Common myeloid progenitor, CD34-positive (primary cell): ENCODE measurements at regions not wholly inside any gene's neighbourhood (a gene's known extent, or its start where the extent isn't known, plus 50 kb on each side); places are given as distances from the start of the nearest gene placed in this dataset.
A peak's percentile ranks its signal among the peaks of the same experiment; 100 is the strongest.

Experiments
- CTCF ChIA-PET: fragments of 350-600 bp; sonication (Branson Sonifier 250); formaldehyde crosslinking; loops from one replicate; lab custom pipeline; 2021; ENCODE audit warnings: antibody characterized with exemption; lab: Charles Lee
- POLR2A ChIA-PET: fragments of 350-600 bp; sonication (Branson Sonifier 250); formaldehyde crosslinking; loops from one replicate; lab custom pipeline; 2021; ENCODE audit warnings: antibody characterized with exemption; lab: Charles Lee
- DNase-seq, 3 donors: peaks; one replicate each; pipeline versions ENCODE4 v3.0.0 to v3.0.0-alpha.2; 2013
- H3K27ac ChIP-seq, 2 experiments: 1 replicate in 1 of 2; 2 replicates in 1 of 2; pipeline ENCODE4 v1.7.0; 2013; ENCODE audit warnings: inconsistent platforms in 2 of 2, low read length in 2 of 2, mild to moderate bottlenecking in 2 of 2, low read depth in 1 of 2, moderate library complexity in 1 of 2; ENCODE audit not compliant: severe bottlenecking in 2 of 2, insufficient read depth in 1 of 2, poor library complexity in 1 of 2
- H3K27me3 ChIP-seq, 5 experiments: replicated peaks in 2 of 5; 1 replicate in 3 of 5; 2 replicates in 2 of 5; pipeline versions ENCODE4 v1.6.1 to v1.7.0; 2013; ENCODE audit warnings: low read length in 4 of 5, mild to moderate bottlenecking in 2 of 5, moderate library complexity in 2 of 5, inconsistent platforms in 1 of 5; ENCODE audit not compliant: insufficient read depth in 5 of 5, control insufficient read depth in 4 of 5
- H3K36me3 ChIP-seq, 4 experiments: 1 replicate in 2 of 4; 2 replicates in 2 of 4; pipeline versions ENCODE4 v1.6.1 to v1.7.0; 2013; ENCODE audit warnings: low read length in 3 of 4, control low read depth in 1 of 4, mild to moderate bottlenecking in 1 of 4; ENCODE audit not compliant: control insufficient read depth in 4 of 4, insufficient read depth in 4 of 4
- H3K4me1 ChIP-seq, 4 experiments: 1 replicate in 3 of 4; 2 replicates in 1 of 4; pipeline versions ENCODE4 v1.6.1 to v1.7.1; 2013; ENCODE audit warnings: low read length in 3 of 4, mild to moderate bottlenecking in 3 of 4, control low read depth in 1 of 4, inconsistent platforms in 1 of 4, moderate library complexity in 1 of 4; ENCODE audit not compliant: control insufficient read depth in 4 of 4, insufficient read depth in 4 of 4; ENCODE audit errors: control extremely low read depth in 1 of 4
- H3K4me3 ChIP-seq, 7 experiments: 1 replicate in 4 of 7; 2 replicates in 3 of 7; pipeline versions ENCODE4 v1.5.1 to v1.7.0; 2013; ENCODE audit warnings: mild to moderate bottlenecking in 7 of 7, low read length in 6 of 7, moderate library complexity in 6 of 7, inconsistent platforms in 2 of 7, low read depth in 2 of 7, control low read depth in 1 of 7; ENCODE audit not compliant: insufficient read depth in 4 of 7, control insufficient read depth in 1 of 7; ENCODE audit errors: extremely low read depth in 1 of 7
- H3K9me3 ChIP-seq, 5 experiments: 1 replicate in 4 of 5; 2 replicates in 1 of 5; pipeline versions ENCODE4 v1.6.1 to v1.7.1; 2013; ENCODE audit warnings: low read length in 4 of 5, mild to moderate bottlenecking in 2 of 5, inconsistent platforms in 1 of 5, low read depth in 1 of 5, moderate library complexity in 1 of 5; ENCODE audit not compliant: control insufficient read depth in 4 of 5, insufficient read depth in 2 of 5; ENCODE audit errors: control extremely low read depth in 1 of 5
- WGBS: methylation state at CpG from one replicate; pipeline ENCODE4 v1.1.5; 2013; ENCODE audit not compliant: insufficient coverage; 5-methylcytosine and 5-hydroxymethylcytosine counted together

DNA sequence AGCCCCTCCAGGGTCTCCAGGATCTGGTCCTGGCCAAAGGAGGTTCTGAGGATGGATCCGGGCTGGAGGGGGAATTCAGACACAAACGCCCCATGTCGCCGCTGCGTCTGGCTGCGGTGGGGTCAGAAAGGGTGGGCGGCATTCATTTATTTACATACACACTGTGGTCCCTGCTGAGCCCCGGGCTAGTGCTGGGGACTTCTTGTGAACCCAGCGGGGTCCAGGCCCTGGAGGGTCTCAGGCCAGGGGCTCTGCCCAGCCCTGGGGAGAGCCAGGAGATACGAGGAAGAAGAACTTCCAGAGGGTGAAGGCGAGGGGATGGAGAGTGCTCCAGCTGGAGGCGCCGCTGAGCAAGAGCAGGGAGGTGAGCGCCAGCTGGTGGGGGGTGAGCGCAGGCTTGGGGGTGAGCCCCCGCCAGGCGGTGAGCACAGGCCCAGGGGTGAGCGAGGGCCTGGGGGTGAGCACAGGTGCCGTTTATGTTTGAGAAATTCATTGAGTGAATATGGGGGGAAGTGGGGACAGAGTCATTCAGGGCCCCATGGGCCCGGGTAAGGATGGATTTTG lies 68.1 kb downstream of the NCOR2 start:
- H3K27ac ChIP-seq = no peak overlapping the region
- WGBS = 94% methylated on average over 18 of the region's 20 CpGs
- no peak overlapping the region for H3K4me3 ChIP-seq
- POLR2A ChIA-PET = no interaction called here
- H3K4me1 ChIP-seq = peaks cover 8 to 70% (median 65%) of the 10 kb centered on the region in 4 experiments
- H3K27me3 ChIP-seq = no peaks in the 10 kb centered on the region
- no peak for DNase-seq
- peaks cover 0 to 6% (median 5%) of the 10 kb centered on the region in 4 experiments for H3K36me3 ChIP-seq
- CTCF ChIA-PET = no interaction called here
- H3K9me3 ChIP-seq = no peaks in the 10 kb centered on the region

DNA sequence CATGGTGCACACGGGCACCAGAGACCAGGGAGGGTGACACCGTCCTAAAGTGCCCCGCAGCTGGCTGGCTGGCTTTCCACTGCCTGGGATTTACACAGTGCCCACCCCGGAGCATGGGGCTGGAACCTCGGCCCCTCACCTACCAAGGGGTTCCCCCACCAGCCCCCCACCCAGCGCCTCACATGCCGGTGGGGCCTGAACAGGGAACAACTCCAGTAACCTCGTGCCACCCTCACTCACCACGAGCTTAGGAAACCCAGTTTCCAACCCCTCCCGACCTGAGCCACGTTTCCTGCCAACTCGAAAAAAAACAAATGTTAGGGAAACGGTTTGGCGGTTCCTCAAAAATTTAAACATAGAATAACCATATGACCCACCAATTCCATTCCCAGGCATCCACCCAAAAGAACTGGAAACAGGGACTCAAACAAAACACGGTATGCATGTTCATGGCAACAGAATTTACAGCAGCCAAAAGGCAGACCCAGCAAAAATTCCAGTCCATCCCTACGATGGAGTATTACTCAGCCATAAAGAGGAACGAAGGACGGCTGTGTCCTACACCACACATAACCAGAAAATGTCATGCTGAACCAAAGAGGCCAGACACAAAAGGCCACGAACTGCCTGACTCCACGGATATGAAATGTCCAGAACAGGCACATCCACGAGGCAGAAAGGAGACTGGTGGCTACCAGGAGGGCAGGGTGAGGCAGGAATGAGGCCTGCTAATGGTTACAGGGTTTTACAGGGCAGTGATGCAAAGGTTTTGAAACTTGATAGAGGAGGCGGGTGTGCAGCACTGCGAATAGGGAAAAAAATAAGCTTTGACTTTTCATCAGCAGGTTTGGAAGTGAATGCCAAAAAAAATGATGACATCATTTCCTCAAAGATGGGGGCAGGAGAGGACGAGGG lies 68.9 kb downstream of the NCOR2 start:
- Histone ChIP-seq H3K36me3 (peaks cover 0 to 12% (median 8%) of the 10 kb centered on the region in 4 experiments), H3K4me3 (peak overlapping the region in 1 of 7 experiments; percentile 5), H3K27ac (no peak overlapping the region), H3K9me3 (no peaks in the 10 kb centered on the region), H3K4me1 (peaks cover 8 to 77% (median 71%) of the 10 kb centered on the region in 4 experiments), H3K27me3 (no peaks in the 10 kb centered on the region)
- peak in 2 of 3 donors; percentile 58 to 60 for DNase-seq
- ChIA-PET CTCF (interaction anchor here (0.7 to 1.6 kb wide), 5 partner anchors 11 to 249 kb away, joined by 3 to 5 read pairs (median 3); no protein-coding TSS in a partner anchor), POLR2A (no interaction called here)
- WGBS = 29% methylated on average over 19 of the region's 24 CpGs

- POLR2A ChIA-PET = no interaction called here
- H3K9me3 ChIP-seq = no peaks in the 10 kb centered on the region
- H3K4me1 ChIP-seq = peaks cover 8 to 83% (median 71%) of the 10 kb centered on the region in 4 experiments
- H3K4me3 ChIP-seq = peak overlapping the region in 1 of 7 experiments; percentile 1
- peaks cover 0 to 15% (median 8%) of the 10 kb centered on the region in 4 experiments for H3K36me3 ChIP-seq
- peak in 1 of 3 donors; percentile 50 for DNase-seq
- no peaks in the 10 kb centered on the region for H3K27me3 ChIP-seq
- WGBS = 62% methylated on average over 7 of the region's 7 CpGs
- H3K27ac ChIP-seq = no peak overlapping the region
- CTCF ChIA-PET = interaction anchor here (0.6 to 1.6 kb wide), 6 partner anchors 12 to 285 kb away, joined by 3 to 5 read pairs (median 3); no protein-coding TSS in a partner anchor
Measured at GRCh38 chr12:124497658-124498057, 69.8 kb downstream of the NCOR2 start.

DNA sequence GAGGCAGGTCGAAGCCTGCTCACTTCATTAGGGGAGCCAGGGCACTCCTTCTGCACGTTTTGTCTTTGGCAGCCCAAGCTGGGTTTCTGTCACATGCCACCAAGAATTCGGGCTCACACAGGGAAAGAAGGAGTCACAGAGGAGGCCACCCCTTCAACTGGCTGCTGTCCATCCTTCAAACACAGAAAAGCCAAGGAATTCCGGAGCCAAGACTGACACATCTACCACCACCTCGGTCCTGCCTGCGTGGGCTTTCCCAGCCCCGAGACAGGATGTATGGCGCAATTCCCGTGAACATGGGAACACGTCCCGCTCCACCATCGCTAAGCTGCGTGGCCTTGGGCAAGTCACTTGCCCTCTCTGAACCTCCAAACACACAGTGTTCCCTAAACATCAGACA lies 70.4 kb downstream of the NCOR2 start:
- no peak for DNase-seq
- Histone ChIP-seq H3K4me3 (no peak overlapping the region), H3K4me1 (peaks cover 8 to 82% (median 72%) of the 10 kb centered on the region in 4 experiments), H3K36me3 (peaks cover 0 to 17% (median 6%) of the 10 kb centered on the region in 4 experiments), H3K9me3 (no peaks in the 10 kb centered on the region), H3K27me3 (no peaks in the 10 kb centered on the region), H3K27ac (no peak overlapping the region)
- 93% methylated on average over 12 of the region's 13 CpGs for WGBS
- ChIA-PET CTCF (interaction anchor here (0.6 to 1.6 kb wide), 5 partner anchors 12 to 286 kb away, joined by 3 to 5 read pairs (median 3); no protein-coding TSS in a partner anchor), POLR2A (no interaction called here)

DNA sequence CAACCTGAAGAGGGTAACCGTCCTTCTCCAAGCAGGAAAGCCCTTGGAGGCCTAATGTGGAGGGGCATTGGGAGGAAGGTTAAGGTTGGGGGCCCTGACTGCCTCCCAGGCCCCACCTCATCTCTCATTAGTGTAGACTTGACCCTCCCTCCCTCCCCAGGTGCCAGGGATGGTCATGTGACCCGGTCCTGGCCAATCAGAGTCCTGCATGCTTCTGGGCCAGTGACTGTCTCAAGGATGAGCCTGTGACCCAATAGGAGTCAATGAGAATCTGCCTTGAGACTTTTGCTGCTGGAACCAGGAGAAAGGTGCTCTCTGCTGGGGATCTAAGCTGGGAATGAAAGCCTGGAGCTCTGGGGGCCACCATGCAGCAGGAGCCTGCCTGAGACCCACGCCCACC lies 70.8 kb downstream of the NCOR2 start:
- peaks cover 8 to 77% (median 72%) of the 10 kb centered on the region in 4 experiments for H3K4me1 ChIP-seq
- WGBS = 91% methylated on average over 2 of the region's 3 CpGs
- DNase-seq = no peak
- H3K4me3 ChIP-seq = no peak overlapping the region
- ChIA-PET POLR2A (no interaction called here), CTCF (interaction anchor here (1.5 to 1.6 kb wide), 2 partner anchors 17 to 51 kb away, joined by 3 read pairs; no protein-coding TSS in a partner anchor)
- no peaks in the 10 kb centered on the region for H3K27me3 ChIP-seq
- no peaks in the 10 kb centered on the region for H3K9me3 ChIP-seq
- peaks cover 0 to 17% (median 8%) of the 10 kb centered on the region in 4 experiments for H3K36me3 ChIP-seq
- H3K27ac ChIP-seq = no peak overlapping the region

DNA sequence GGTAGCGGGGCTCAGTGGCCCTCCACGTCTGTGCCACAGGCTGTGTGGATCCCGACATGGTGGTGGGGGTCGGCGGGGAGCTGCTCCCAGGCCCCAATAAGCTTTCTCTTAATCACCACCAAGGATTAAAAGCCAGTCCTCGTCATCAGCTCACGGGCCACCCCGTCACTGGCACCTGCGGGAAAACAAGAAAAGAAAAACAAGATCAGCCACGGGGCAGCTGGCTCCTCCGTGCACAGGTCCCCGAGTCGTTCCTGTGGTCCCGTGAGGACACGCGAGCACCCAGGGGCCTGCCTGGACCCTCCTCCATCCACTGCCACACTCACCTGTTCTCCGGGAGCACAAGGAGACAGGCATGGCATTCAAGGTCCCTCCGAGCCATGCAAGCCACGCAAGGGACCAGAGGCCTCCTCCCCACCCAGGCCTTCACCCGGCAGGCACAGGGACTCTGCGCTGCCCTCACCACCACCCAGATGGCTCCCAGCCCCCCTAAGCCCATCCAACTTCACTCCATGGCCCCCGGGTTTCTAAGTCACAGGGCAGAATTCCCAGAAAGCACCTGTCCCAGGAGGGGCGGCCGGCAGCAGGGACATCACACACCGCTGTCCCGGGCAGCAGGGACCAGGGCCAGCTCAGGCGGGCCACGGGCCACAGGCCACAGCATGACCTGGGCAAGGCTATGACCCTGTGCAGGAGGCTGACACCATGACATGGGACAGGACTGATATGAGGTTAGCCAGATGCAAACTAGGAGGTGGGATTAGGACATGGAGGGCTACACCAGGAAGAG lies 72.0 kb downstream of the NCOR2 start:
- Histone ChIP-seq H3K36me3 (peaks cover 0 to 29% (median 11%) of the 10 kb centered on the region in 4 experiments), H3K27me3 (no peaks in the 10 kb centered on the region), H3K4me1 (peaks cover 6 to 65% (median 60%) of the 10 kb centered on the region in 4 experiments), H3K4me3 (no peak overlapping the region), H3K9me3 (no peaks in the 10 kb centered on the region), H3K27ac (no peak overlapping the region)
- POLR2A ChIA-PET = no interaction called here
- DNase-seq = no peak
- WGBS = 98% methylated on average over 27 of the region's 28 CpGs
- CTCF ChIA-PET = interaction anchor here (1.2 to 2.2 kb wide), 2 partner anchors 9 to 31 kb away, joined by 4 read pairs; no protein-coding TSS in a partner anchor
